GM18951 (cell line): ENCODE measurements at regions not wholly inside any gene's neighbourhood (a gene's known extent, or its start where the extent isn't known, plus 50 kb on each side); places are given as distances from the start of the nearest gene placed in this dataset.
"Not testable (repeated sequence)": the region's sequence is repeated elsewhere in the genome, so short reads cannot be mapped to it uniquely, and the experiment has no call there.

ENCODE experiments used
- POLR2A ChIP-seq: IDR thresholded peaks from 4 replicates; pipeline ENCODE4 v1.6.1; 2011; ENCODE audit warnings: mild to moderate bottlenecking; ENCODE audit not compliant: insufficient read length, insufficient read depth; ENCODE audit errors: extremely low read depth
- in situ Hi-C: fragments of 300-500 bp; cut with MboI; formaldehyde crosslinking; loops from one replicate; pipeline ENCODE4 v1.12.0; 2022; ENCODE audit warnings: low sequenced_read_pairs, mixed read lengths, inconsistent platforms; ENCODE audit not compliant: unreplicated experiment

GRCh38 chr3:103511891-103512290 is 1077.1 kb downstream of the ZPLD1 start:
- in situ Hi-C loops = no loop called here
- no peak for TF ChIP-seq POLR2A

- no peak for TF ChIP-seq POLR2A
- in situ Hi-C loops = no loop called here
Observed at GRCh38 chr3:103512595-103512994, 1077.8 kb downstream of the ZPLD1 start.

GRCh38 chr3:103513003-103513402 is 1078.2 kb downstream of the ZPLD1 start:
- in situ Hi-C loops = no loop called here
- TF ChIP-seq POLR2A = no peak

GRCh38 chr3:103515116-103515515 is 1080.3 kb downstream of the ZPLD1 start:
- no peak for TF ChIP-seq POLR2A
- in situ Hi-C loops = no loop called here

DNA sequence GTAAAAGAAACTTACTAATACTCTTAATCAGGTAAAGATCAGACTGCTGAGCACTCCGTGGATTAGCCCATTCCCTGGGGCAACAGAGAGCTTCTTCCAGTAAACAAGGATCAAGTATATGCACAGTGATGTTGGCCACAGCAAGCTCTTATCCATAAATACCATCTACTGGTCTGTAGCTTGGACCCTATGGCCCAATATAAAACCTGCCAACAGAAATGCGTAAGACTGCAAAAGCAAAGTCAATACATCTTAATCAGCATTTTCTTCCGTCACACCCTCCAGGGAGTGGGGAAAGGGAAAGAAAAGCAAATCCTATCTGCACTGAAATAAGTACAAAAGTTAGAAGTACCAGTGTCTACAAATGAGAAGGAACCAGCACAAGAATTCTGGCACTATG is 1082.1 kb downstream of the ZPLD1 start:
- in situ Hi-C loops = no loop called here
- TF ChIP-seq POLR2A = no peak

GRCh38 chr3:103531327-103531726 is 1096.5 kb downstream of the ZPLD1 start:
- in situ Hi-C loops = not testable (repeated sequence)

DNA sequence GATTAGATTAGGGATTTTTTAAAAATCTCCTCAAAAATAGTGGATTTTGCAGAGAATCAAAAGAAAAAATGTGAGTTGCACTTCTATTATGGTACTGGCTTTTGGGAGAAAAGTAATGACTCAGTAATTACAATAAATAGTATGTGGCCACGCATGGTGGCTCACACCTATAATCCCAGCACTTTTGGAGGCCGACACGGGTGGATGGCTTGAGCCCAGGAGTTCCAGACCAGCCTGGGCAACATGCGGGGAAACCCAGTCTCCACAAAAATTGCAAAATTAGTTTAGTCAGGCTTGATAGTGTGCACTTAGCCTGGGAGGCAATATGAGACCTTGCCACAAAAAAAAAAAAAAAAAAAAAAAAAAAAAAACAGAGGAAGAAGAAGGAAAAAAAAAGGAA is 1098.2 kb downstream of the ZPLD1 start:
- in situ Hi-C loops = no loop called here
- no peak for TF ChIP-seq POLR2A

GRCh38 chr3:103554451-103554850 is 1119.6 kb downstream of the ZPLD1 start:
- in situ Hi-C loops = no loop called here
- TF ChIP-seq POLR2A = no peak

GRCh38 chr3:103564116-103564515 is 1129.3 kb downstream of the ZPLD1 start:
- in situ Hi-C loops = not testable (repeated sequence)

DNA sequence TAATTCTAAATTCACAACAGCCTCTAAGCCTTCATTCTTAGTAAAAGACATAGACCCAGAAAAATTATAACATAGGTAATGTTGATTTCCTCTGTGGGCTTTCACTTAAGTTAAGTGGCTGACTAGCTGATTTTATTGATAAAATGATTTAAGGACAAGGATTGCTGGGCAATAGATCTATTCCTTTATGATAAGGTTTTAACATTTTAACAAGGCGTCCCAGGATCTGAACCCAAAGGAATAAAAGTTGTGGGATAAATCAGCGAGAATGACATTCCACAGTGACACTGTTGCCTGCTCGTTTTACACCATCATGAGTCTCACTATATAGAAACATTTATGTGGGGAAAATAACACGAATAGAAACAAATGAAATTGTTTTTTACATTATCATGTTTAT is 1151.0 kb downstream of the ZPLD1 start:
- in situ Hi-C loops = no loop called here
- no peak for TF ChIP-seq POLR2A

DNA sequence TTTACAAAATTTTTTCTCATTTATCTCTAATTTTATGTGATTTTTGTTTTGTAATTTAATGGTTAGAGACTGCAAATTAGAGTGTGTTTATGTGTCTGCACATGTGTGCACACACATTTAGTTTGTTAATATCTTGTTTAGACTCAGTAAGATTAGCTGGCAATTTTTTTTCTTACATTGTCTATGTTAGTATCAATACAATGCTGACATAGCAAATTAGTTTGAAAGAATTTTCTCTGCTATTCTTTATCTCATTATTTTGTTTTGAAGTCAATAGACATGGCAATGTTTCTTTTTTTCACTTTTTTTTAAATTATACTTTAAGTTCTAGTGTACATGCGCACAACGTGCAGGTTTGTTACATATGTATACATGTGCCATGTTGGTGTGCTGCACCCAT is 1155.0 kb downstream of the ZPLD1 start:
- in situ Hi-C loops = no loop called here

DNA sequence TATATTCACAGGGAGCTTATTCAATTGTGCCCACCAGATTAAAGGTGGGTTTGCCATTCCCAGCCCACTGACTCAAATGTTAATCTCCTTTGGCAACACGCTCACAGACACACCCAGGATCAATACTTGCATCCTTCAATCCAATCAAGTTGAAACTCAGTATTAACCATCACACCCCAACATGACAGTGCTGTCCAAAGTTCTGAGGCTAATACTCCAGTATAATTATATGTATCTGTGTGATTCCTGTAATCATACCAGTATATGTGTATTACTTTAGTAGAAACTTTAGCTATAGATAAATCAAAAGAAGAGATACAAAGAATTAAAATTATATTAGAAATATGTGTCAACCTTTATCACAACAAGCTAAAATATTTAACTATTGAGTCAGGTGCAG is 1166.0 kb downstream of the ZPLD1 start:
- no peak for TF ChIP-seq POLR2A

More for the DNA sequence above, 1155.0 kb downstream of the ZPLD1 start:
- no peak for TF ChIP-seq POLR2A

DNA sequence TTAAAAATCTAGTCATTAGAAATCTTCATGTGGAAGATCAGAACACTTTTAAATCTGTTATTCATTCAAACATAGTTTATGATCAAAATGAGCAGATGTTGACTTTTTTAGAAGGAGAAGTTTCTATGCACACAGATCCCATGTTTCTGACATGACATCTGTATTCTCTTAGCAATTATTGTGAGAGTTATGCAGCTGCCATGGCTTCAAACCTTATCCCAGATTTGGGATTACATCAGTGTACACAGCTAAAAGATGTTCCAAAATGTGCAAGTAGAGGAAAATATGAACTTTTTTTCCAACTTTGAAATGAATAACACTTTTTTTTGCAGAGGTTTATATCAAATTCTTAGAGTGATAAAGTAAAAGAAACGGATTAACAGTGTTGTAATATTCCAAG is 1166.9 kb downstream of the ZPLD1 start:
- in situ Hi-C loops = no loop called here
- no peak for TF ChIP-seq POLR2A

More for the DNA sequence above, 1166.0 kb downstream of the ZPLD1 start:
- in situ Hi-C loops = no loop called here

- in situ Hi-C loops = no loop called here
- TF ChIP-seq POLR2A = no peak
Observed at GRCh38 chr3:103609472-103609871, 1174.7 kb downstream of the ZPLD1 start.

- no peak for TF ChIP-seq POLR2A
- in situ Hi-C loops = no loop called here
Observed at GRCh38 chr3:103613397-103614156, 1178.8 kb downstream of the ZPLD1 start.
